ENCODE measurements at regions not wholly inside any gene's neighbourhood (a gene's known extent, or its start where the extent isn't known, plus 50 kb on each side); places are given as distances from the start of the nearest gene placed in this dataset.

DNA sequence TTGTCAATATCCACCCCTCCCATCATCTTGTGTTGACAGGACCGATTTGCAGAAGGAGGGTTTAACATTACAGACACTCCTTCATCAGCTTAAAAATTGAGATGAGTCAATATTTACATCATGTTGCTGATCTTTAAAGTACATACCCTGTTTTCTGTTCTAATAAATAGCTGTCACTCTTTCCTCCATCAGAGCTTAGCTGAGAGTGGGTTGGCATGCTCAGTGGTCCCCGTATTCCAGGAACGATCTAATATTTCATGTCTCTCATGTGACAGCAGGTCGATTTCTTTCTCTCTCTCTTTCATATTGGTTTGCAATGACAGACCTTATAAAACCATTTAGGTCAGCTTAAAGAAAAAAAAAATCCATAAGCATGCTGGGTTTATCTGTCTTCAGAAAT is 950.6 kb downstream of the GALC start:
- TF ChIP-seq, protein P1, sequence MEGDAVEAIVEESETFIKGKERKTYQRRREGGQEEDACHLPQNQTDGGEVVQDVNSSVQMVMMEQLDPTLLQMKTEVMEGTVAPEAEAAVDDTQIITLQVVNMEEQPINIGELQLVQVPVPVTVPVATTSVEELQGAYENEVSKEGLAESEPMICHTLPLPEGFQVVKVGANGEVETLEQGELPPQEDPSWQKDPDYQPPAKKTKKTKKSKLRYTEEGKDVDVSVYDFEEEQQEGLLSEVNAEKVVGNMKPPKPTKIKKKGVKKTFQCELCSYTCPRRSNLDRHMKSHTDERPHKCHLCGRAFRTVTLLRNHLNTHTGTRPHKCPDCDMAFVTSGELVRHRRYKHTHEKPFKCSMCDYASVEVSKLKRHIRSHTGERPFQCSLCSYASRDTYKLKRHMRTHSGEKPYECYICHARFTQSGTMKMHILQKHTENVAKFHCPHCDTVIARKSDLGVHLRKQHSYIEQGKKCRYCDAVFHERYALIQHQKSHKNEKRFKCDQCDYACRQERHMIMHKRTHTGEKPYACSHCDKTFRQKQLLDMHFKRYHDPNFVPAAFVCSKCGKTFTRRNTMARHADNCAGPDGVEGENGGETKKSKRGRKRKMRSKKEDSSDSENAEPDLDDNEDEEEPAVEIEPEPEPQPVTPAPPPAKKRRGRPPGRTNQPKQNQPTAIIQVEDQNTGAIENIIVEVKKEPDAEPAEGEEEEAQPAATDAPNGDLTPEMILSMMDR (IDR thresholded peaks at IDR 0.05; ENCODE audit: insufficient read depth, low read depth, low read length), result no peak
- TF ChIP-seq EZH2 (IDR thresholded peaks at IDR 0.05; ENCODE audit: insufficient read depth, low read length), result no peak
